Smooth muscle cell (in vitro differentiated cells): ENCODE measurements at regions not wholly inside any gene's neighbourhood (a gene's known extent, or its start where the extent isn't known, plus 50 kb on each side); places are given as distances from the start of the nearest gene placed in this dataset.
"Not testable (repeated sequence)": the region's sequence is repeated elsewhere in the genome, so short reads cannot be mapped to it uniquely, and the experiment has no call there.

ENCODE experiments used
- DNase-seq: peaks from one replicate; lab custom pipeline; 2025; ENCODE audit not compliant: unreplicated experiment; lab: John Stamatoyannopoulos, UW
- H2AFZ ChIP-seq: fragments of 200-600 bp; sonication (generic); 2 replicates; pipeline ENCODE4 v1.6.0; 2016; ENCODE audit warnings: antibody characterized with exemption, low read depth, mild to moderate bottlenecking
- H3F3A ChIP-seq: fragments of 200-600 bp; sonication (generic); 2 replicates; pipeline ENCODE4 v1.6.0; 2017; ENCODE audit warnings: antibody characterized with exemption, low read depth
- H3K27ac ChIP-seq: fragments of 200-600 bp; sonication (generic); 2 replicates; pipeline ENCODE4 v1.5.1; 2016; ENCODE audit warnings: low read depth, mild to moderate bottlenecking
- H3K27me3 ChIP-seq: fragments of 200-600 bp; sonication (generic); 2 replicates; pipeline ENCODE4 v1.6.1; 2016; ENCODE audit warnings: low read depth, mild to moderate bottlenecking
- H3K36me3 ChIP-seq: fragments of 200-600 bp; sonication (generic); 2 replicates; pipeline ENCODE4 v1.5.1; 2016; ENCODE audit warnings: low read depth
- H3K4me1 ChIP-seq: fragments of 200-600 bp; sonication (generic); 2 replicates; pipeline ENCODE4 v1.5.1; 2016; ENCODE audit warnings: low read depth
- H3K4me2 ChIP-seq: fragments of 200-600 bp; sonication (generic); 2 replicates; pipeline ENCODE4 v1.6.0; 2016; ENCODE audit warnings: mild to moderate bottlenecking
- H3K4me3 ChIP-seq: fragments of 200-600 bp; sonication (generic); 2 replicates; pipeline ENCODE4 v1.5.1; 2016; ENCODE audit warnings: mild to moderate bottlenecking
- H3K79me2 ChIP-seq: fragments of 200-600 bp; sonication (generic); 2 replicates; pipeline ENCODE4 v1.6.0; 2016; ENCODE audit warnings: low read depth, mild to moderate bottlenecking
- H3K9ac ChIP-seq: fragments of 200-600 bp; sonication (generic); 2 replicates; pipeline ENCODE4 v1.6.0; 2016; ENCODE audit warnings: low read depth
- H3K9me3 ChIP-seq: fragments of 200-600 bp; sonication (generic); replicated peaks from 2 replicates; pipeline ENCODE4 v1.5.1; 2016; ENCODE audit warnings: low read depth
- H4K20me1 ChIP-seq: fragments of 200-600 bp; sonication (generic); 2 replicates; pipeline ENCODE4 v1.6.0; 2016; ENCODE audit warnings: low read depth
- CTCF ChIP-seq: fragments of 200-600 bp; sonication (generic); IDR thresholded peaks from 2 replicates; pipeline ENCODE4 v1.5.1; 2017; ENCODE audit warnings: borderline replicate concordance, mild to moderate bottlenecking, antibody characterized with exemption; ENCODE audit not compliant: insufficient read depth, poor library complexity, severe bottlenecking
- WGBS: methylation state at CpG from one replicate; pipeline ENCODE4 v1.1.7; 2016; ENCODE audit warnings: low lambda C conversion rate; 5-methylcytosine and 5-hydroxymethylcytosine counted together

DNA sequence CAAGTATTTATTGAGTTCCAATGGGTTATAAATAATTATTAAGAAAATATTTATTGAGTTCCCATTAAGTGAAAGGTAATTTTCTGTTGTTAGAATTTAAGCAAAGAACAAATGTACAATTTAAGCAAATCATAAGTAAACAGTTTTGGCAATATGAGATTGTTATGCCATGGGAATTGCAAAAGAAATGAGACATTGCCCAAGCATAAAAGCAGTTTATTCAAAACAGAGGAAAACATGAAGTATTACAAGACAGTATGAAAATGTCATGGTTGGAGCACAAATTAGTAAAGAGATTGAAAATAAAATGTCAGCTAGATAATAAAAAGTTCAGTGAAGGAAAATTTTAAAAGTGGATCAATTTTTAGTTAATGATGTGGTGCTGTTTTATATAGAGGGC, 706.1 kb upstream of the EPHA5 start:
- no peaks in the 10 kb centered on the region for H3K36me3 ChIP-seq
- no peaks in the 10 kb centered on the region for H3F3A ChIP-seq
- no peak for DNase-seq
- no peak for TF ChIP-seq CTCF
- H3K27me3 ChIP-seq, result no peaks in the 10 kb centered on the region
- H3K4me1 ChIP-seq, result no peaks in the 10 kb centered on the region
- no peak overlapping the region for H3K4me3 ChIP-seq
- no peak overlapping the region for H2AFZ ChIP-seq
- H3K4me2 ChIP-seq, result no peak overlapping the region
- no peaks in the 10 kb centered on the region for H3K79me2 ChIP-seq
- no peaks in the 10 kb centered on the region for H3K9me3 ChIP-seq
- no peak overlapping the region for H3K9ac ChIP-seq
- H4K20me1 ChIP-seq, result no peaks in the 10 kb centered on the region
- no peak overlapping the region for H3K27ac ChIP-seq

DNA sequence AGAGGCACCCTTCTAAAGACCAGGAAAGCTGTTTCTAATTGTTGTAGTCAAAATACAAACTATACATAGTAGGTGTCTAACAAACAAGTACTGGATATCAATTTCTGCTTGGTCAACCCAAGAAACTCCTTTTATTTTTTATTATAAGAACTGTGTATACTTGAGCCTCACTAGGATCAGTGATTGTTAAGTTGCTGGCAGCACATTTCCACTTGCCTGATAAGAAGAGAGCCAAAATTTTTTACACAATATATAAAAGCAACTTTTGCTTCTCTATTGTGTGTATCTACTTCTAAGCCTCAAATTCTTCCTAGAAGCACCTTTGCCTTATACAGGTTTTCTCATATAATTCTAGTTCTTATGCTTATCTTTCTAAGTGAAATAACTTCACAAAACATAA, 703.0 kb upstream of the EPHA5 start:
- H3K9me3 ChIP-seq, result no peaks in the 10 kb centered on the region
- no peak overlapping the region for H3K4me2 ChIP-seq
- H3K27ac ChIP-seq, result no peak overlapping the region
- no peaks in the 10 kb centered on the region for H3K4me1 ChIP-seq
- H2AFZ ChIP-seq, result no peak overlapping the region
- no peaks in the 10 kb centered on the region for H3F3A ChIP-seq
- no peaks in the 10 kb centered on the region for H3K79me2 ChIP-seq
- H4K20me1 ChIP-seq, result no peaks in the 10 kb centered on the region
- no peaks in the 10 kb centered on the region for H3K36me3 ChIP-seq
- TF ChIP-seq CTCF, result no peak
- no peak overlapping the region for H3K4me3 ChIP-seq
- H3K9ac ChIP-seq, result no peak overlapping the region
- DNase-seq, result no peak
- no peaks in the 10 kb centered on the region for H3K27me3 ChIP-seq

GRCh38 chr4:66372706-66373105, 702.4 kb upstream of the EPHA5 start:
- no peaks in the 10 kb centered on the region for H3K36me3 ChIP-seq
- DNase-seq, result no peak
- no peaks in the 10 kb centered on the region for H3K9me3 ChIP-seq
- no peaks in the 10 kb centered on the region for H4K20me1 ChIP-seq
- WGBS, result 91% methylated on average over 6 of the region's 6 CpGs
- no peak overlapping the region for H3K9ac ChIP-seq
- H3K4me3 ChIP-seq, result no peak overlapping the region
- no peak for TF ChIP-seq CTCF
- no peaks in the 10 kb centered on the region for H3K27me3 ChIP-seq
- no peak overlapping the region for H2AFZ ChIP-seq
- H3F3A ChIP-seq, result no peaks in the 10 kb centered on the region
- H3K27ac ChIP-seq, result no peak overlapping the region
- H3K79me2 ChIP-seq, result no peaks in the 10 kb centered on the region
- no peaks in the 10 kb centered on the region for H3K4me1 ChIP-seq
- no peak overlapping the region for H3K4me2 ChIP-seq

- H3F3A ChIP-seq, result no peaks in the 10 kb centered on the region
- no peak overlapping the region for H3K9ac ChIP-seq
- no peaks in the 10 kb centered on the region for H3K9me3 ChIP-seq
- H3K4me2 ChIP-seq, result no peak overlapping the region
- H2AFZ ChIP-seq, result no peak overlapping the region
- H3K27me3 ChIP-seq, result no peaks in the 10 kb centered on the region
- H3K27ac ChIP-seq, result no peak overlapping the region
- no peak overlapping the region for H3K4me3 ChIP-seq
- H3K36me3 ChIP-seq, result no peaks in the 10 kb centered on the region
- TF ChIP-seq CTCF, result no peak
- DNase-seq, result no peak
- H3K79me2 ChIP-seq, result no peaks in the 10 kb centered on the region
- WGBS, result 92% methylated on average over 10 of the region's 10 CpGs
- no peaks in the 10 kb centered on the region for H3K4me1 ChIP-seq
- no peaks in the 10 kb centered on the region for H4K20me1 ChIP-seq
Measured at GRCh38 chr4:66367043-66367660, 696.9 kb upstream of the EPHA5 start.

DNA sequence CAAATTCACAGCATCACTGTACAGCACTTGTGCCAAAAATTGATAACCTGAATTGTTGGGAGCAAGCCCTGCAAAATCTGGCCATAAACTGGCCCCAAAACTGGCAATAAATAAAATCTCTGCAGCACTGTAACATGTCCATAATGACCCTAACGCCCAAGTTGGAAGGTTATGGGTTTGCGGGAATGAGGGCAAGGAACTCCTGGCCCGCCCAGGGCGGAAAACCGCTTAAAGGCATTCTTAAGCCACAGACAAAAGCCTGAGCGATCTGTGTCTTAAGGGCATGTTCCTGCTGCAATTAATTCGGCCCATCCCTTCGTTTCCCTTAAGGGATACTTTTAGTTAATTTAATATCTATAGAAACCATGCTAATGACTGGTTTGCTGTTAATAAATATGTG, 690.1 kb upstream of the EPHA5 start:
- H3K36me3 ChIP-seq, H3K79me2 ChIP-seq, H3K9me3 ChIP-seq, H3K27me3 ChIP-seq, H3K4me2 ChIP-seq, H4K20me1 ChIP-seq, H3K4me3 ChIP-seq, H3F3A ChIP-seq, H2AFZ ChIP-seq, DNase-seq, H3K27ac ChIP-seq, H3K9ac ChIP-seq, H3K4me1 ChIP-seq: not testable (repeated sequence)
- WGBS, result 58% methylated on average over 8 of the region's 8 CpGs
